Muscle of back (tissue), 3 donors: ENCODE measurements at regions not wholly inside any gene's neighbourhood (a gene's known extent, or its start where the extent isn't known, plus 50 kb on each side); places are given as distances from the start of the nearest gene placed in this dataset.

Experiments used
- DNase-seq, 3 donors: peaks; one replicate each; pipeline versions ENCODE4 v3.0.0 to v3.0.0-alpha.2; 2013

DNA sequence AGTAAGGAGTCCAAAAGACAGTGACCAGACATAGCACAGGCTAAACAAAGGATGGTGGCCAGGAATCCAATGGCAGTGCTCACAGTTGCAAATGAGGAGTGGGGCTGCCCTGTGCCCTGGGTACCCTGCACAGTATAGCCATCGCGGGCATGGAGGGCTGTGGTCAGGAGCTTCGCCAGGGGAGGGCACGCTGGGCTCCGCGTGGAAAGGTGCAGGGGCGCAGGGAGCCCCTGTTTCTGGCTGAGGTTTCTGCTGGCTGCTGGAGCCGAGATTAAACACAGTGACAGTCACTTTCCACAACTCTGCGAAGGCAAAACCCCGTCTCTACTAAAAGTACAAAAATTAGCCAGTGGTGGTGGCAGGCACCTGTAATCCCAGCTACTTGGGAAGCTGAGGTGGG, 194.7 kb downstream of the GALR1 start:
- DNase-seq, result no peak

DNA sequence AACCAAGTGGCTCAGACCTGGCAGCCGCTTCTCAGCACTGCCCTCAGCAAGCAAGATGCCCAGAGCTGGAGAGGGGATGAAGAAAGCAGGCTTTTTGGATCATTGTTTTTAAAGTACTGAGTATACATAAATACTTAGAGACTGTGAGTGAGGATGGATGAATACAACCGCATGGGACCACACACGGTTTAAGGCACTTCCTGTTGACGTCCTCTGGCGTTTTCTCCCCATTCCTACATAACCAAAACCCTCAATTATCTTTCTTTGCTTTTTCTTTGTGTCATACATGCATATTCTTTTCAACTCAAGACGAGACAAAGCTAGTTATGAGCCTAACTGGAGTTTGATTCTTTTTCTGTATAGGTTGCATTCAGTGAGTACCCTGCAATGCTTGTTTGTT, 198.4 kb downstream of the GALR1 start:
- no peak for DNase-seq

DNA sequence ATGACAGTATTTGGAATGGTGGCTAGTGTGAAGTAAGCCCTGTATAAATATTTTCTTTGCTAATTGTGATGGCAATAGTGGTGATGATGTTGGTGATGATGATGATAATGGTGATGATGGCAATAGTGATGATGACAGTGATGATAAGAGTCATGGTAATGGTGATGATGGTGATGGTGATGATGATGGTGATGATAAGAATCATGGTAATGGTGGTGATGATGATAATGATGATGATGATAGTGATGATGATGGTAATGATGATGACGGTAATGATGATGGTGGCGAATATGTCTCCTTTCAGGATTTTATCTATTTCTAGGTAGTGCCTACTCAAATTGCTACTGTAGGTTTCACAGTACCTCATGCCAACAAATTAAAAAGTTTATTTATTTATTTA, 205.4 kb downstream of the GALR1 start:
- DNase-seq, result no peak

DNA sequence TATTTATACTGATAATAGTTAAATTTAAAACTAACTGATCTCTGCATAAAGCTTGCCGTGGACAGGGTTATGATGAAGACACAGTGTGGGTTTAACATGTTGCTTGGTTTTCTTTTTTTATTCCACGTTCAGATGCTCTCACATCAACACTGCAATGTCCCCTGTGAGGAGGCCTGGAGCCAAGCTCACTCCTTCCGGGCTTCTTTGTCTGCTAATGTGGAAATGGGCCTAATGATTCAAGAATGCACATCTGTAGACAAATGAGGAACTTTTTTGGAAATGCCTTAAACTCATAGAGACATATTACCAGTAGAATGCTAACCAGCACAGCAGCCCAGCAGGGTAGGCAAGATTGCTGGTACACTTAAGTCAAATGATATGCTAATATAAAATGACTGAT, 208.0 kb downstream of the GALR1 start:
- peak in 2 of 3 donors; percentile 41 to 57 for DNase-seq

DNA sequence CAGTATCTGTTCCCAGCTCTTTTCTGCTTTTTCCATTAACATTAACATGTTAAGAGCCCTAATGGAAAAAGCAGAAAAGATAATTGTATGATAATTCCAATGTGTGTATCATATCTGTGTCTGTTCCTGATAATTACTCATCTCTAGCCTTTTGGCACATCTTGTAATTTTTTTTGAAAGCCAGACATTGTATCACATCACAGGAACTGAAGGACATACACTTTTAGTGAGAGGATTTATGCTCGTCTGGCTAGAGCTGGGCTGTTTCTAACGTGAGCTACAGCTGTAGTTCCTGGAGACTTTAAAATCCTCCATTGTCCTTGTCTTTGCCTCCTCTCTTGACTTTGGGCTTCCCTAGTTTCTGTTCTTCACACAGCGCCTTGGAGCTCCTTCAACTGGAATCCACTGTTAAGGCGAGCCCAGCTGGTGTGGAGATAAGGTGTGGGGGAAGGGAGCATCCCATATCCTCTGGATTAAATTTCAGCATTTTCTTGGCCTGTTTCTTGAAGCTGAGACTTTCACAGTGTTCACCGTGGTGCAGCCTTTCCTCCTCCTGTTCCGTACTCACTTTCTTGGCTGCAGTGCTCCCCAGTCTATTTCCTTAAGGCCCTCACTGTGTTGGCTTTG, 211.5 kb downstream of the GALR1 start:
- DNase-seq, result peak in 2 of 3 donors; percentile 32 to 47

DNA sequence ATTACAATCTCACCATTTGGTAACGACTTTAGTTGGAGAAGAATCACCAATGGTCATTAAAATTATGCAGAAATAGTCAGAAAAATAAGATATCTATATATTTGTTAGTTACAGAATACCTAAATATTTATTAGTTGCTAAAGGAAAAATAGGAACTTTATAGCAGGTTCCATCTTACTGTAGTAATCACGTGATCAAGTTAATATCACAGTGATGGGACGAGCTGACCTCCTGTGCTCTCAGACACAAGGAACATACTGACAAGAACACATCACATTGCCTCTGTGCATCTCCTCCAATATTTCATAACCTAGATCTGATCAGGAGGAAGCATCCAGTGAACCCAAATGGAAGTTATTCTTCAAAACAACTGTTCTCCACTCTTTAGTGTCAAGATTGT, 215.3 kb downstream of the GALR1 start:
- no peak for DNase-seq

DNA sequence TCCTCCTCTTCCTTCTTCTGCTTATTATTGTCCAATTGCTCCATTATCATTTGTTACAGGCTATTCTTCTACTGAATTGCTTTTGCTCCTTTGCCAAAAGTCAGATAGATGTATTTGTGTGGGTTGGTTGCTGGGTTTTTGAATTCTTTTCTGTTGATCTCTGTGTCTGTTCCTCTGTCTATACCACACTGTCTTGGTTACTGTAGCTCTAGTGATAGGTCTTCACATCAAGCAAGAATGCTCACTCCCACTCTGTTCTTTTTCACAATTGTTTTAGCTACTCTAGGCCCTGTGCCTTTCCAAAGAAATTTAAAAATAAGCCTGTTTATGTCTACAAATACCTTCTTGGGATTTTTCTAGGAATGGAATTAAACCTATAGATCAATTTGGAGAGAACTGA, 217.2 kb downstream of the GALR1 start:
- DNase-seq, result no peak

DNA sequence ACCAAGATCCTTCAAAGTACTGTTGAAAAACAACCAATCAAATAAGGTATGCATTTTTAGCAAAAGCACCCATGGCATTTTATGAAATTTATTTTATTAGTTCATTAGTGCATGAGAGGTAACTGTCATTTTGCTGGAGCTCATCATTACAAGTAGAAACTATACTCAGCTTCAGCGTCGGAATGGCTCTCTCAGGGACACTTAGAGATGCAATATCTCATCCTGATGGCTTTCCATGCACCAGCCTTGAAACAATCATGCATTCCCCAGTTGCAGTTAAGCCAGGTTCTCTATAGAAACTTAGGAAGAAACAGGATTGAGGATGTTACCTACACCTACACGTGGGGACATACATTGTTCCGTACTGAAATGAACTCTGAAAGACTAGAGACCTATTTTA, 219.5 kb downstream of the GALR1 start:
- no peak for DNase-seq

DNA sequence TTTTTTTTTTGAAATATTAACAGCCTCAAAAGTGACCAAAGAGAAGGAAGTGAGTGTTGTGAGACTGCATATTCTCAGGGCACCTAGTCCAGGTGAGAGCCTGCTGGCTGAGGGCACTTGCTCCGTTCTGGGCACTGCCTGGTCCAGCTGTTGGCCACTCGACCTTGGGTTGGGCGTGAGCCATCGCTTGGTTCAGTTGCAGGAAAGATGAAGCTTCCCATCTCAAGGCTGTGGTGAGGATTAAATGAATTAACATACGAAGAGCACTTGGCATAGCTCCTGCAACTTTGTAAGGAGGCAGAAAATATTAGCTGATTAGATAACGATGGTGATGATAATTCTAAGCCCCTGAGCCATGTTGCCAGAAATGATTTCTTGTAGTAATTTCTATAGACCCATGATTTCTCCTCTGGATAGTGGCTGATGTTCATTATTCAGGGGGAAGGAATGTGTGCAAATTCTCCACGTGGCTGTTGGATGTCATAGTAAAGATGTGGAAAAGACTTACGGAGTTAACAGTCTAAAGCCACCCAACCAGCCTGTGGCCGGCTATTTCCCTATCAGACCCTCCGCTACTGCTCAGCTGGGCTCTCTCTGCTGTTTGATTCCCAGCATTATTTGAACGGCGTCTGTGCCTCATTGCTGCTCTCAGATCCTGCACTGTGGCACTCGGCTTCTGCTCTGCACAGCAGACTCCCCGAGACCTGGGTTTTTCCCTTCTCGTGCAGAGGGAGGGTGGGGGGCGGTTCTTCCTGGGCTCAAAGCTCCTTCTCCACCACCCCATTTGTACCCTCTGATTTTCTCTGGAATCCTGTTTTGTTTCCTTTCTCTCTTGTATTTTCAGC, 221.1 kb downstream of the GALR1 start:
- no peak for DNase-seq

DNA sequence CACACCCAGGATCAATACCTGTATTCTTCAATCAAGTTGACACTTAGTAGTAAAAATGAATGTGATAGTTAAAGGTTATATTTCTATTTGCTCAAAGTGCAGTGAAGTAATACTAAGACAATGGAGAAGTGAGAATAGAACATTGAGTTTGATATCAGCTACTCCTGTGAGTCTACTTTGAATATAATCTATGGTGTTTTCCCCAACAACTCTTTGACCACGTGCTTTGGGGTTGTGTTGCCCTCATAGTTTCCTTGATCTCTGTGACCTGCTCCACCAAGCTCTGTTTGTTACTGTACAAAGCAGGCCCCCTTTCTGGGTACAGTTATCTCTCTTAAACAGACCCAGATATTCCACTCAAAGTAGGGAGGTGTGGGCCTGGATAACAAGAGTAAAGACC, 222.9 kb downstream of the GALR1 start:
- DNase-seq, result no peak

DNA sequence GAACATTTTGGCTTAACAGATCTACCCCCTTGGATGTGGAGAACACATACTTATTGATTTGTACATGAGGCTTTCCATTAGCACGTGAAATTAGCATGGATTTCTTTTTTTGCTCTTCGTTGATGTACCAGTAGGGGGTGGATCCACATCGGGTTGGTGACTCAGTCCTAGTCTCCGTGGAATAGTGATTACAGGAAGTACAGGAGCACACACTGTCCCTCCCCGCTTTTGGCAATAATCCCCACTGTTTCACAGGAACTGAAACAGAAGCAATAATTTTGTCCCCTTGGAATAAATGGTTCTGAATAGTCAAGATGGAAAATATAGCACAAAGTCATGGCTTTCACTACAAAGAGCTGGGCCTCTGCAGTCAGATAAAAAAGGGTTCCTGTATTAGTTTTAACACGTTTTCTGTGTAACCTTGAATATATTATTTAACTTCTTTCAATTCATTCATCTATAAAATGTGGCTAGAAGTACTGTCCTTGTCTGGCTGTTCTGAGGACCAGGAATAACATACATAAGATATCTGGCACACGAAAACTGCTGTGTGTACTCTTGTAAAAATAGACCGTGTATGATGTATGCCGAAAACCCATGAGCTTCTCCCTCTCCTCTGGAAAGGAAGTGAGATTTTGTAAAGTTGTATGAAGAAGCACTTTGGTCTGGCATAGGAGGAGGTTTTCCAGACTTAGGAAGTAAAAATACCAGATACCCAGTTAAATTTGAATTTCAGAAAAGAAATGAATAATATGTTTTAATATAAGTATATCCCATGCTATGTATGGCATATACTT, 229.2 kb downstream of the GALR1 start:
- peak; percentile 24 to 73 (median 65) for DNase-seq

DNA sequence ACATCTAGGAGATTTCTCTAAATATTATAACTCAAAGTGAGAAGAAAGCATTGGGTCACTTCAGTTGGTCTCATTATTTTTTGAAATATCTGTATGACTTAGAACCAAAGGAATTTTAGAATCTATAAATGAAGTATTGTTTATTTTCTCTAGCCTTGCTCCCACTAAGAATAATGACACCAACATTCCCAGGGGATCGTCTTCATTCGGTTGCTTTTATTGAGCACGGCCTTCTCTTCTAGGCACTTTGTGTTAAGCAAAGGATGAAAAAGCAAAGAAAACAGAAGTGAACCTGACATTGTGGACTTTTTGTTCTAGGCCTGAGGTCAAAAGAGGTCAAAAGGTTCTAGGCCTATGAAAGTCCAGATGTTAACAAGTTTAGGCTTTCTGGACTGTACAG, 231.9 kb downstream of the GALR1 start:
- DNase-seq, result no peak

DNA sequence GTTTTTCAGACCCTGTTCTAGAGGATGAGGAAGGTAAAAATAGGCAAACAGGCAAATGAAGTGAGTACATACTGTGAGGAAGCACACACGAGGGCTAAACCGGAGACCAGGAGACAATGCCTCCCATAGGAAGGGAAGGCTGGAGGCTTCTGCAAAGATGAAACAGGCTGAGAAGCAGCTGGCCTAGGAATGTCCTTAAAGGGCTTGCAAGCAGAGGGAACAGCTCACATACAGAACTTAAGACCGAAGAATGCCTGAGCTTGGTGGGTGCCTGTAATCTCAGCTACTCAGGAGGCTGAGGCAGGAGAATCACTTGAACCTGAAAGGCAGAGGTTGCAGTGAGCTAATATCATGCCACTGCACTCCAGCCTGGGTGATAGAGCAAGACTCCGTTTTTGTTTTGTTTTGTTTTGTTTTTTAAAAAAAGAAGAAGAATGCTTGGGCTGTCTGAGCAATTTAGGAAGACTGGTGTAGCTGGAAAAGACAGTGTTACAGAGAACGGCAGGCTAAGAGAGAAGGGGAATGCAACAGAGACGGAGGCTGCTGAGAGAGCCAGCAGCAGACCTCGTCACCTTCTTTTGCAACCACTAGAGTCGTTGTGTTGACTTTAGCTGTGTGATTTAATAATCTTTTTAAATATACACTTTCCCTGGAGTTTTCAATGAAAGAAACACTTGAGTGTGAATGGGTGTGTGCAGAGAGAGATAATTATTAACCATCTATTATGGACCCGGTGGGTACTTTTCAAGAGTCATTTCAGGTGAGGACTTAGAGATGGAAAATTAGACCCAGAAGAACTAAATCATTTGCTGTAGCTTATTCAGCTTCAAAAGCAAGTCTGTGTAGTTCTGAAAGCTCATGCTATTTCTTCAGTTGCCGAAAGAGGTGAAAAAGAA, 232.8 kb downstream of the GALR1 start:
- DNase-seq, result no peak

DNA sequence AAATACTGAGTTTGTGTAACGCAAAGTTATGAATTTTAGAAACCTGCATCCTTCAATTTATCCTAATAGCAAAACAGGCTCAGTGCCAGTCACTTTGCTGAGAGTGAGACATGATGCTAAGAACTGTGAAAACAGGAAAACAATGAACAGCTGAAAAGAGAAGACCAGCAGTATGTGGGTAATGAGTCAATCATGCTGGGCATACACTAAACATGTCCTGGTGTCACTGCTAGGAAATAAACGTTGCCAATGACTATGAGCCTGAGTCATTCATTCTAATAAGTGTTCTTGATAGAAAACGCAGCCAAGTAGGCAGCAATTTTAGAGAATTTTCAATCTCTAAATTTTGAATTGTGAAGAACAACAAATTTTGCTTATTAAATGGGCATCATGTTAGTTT, 237.3 kb downstream of the GALR1 start:
- no peak for DNase-seq

DNA sequence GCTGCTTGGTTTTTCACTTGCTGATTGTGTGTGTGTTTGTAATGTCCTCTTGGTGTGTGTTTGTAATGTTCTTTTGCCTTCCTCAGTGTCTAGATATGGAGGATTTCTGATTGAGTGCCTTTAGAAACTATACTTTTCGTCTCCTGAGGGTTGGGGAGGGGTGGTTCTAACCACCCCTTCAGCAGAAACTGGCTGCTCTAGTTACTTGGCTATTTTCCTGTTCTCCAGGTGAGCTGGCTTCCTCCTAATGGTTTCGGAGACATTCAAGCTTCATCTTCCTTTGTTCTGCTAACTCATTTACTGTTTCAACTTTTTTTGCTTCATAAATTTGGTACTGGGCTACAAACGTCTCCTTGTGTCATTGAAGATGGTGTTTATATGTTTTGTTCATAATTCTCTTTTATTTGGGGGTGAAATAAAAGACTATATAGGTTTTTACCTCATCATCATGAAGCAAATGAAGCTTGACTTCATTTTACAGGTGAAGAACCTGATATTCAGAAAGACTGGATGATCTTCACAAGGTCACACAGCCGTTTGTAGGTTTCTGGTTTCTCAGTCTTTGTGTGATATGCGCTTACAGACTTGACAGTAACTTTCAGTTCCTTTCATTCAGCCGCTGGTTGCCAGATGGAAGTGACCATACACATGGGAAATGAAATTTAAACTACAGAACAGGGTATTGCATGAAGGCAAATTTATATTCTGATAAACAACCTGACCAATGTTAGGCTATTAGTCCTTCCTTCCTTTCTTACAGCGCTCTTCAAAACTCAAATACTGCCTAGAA, 238.5 kb downstream of the GALR1 start:
- DNase-seq, result no peak

DNA sequence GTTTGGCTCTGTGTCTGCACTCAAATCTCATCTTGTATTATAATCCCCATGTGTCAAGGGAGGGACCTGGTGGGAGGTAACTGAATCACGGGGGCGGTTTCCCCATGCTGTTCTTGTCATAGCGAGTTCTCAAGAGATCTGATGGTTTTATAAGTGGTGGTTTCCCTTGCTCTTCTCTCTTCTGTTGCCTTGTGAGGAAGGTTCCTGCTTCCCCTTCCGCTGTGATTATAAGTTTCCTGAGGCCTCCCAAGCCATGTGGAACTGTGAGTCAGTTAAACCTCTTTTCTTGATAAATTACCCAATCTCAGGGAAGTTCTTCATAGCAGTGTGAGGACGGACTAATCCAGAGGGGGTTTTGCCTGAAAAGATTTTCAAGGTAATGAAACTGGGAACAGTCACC, 245.4 kb downstream of the GALR1 start:
- DNase-seq, result no peak

DNA sequence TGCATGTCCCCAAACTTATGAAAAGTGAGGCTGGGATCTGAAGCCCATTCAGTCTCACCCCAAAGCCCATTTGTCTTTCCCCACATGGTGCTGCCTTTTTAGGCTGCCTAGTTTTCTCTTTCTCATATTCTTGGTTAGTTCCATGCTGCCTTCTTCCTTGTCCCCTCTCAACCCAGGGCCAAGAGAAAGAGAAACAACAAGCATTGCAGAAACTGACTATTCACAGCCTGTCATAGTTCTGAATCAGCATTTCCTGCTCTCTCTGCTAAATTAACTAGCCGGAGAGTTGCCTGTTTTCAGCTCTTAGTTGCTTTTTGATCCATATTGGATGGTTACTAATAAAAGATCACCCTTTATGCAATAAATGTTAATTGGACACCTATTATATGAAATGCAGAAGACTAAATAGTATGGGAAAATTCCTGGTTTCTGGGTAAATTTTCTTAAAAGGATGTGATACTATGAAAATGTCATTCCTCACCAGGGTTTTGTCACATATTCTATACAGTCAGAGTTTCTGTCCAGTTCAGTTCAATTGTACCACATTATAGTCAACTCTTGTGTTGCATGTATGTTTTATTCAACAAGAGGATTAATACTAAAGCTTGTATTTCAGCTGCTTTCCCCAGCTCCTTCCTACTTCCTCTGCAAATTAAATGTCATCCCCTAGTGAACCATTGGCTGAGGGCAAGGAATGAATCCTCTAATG, 246.5 kb downstream of the GALR1 start:
- no peak for DNase-seq

DNA sequence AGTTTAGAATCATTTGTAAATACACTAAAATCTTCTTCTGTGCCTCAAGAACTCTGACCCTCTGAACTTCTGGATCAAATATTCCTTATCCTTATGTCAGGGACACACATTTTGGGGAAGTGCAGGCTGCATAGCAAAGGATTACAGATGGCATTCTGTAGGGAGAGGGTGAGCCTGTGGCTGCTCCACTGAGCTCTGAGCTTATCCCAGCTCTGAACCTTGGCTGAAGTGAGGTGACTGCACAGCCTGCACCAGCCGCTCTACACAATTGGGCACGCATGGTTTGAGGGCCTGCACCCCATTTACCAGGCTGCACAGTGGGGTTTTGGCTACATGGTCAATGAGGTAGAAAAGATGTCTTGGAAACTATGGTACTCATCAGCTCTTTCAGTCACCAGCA, 251.6 kb downstream of the GALR1 start:
- no peak for DNase-seq

DNA sequence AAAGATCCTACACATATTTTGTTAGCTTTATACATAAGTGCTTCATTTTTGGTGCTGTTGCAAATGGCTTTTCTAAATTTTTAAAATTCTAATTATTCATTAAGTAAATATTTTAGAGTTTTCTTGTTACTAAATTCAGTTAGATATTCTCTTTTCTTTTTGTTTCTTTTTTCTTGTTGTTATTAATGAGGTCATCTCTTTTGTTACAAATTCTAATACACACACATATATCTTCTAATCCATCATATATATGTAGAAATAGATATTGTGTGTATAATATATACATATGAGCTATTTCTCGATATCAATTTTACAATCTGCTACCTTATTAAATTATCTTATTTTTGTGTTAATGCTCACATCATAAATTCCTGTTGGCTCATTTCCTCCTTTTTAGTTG, 255.9 kb downstream of the GALR1 start:
- DNase-seq, result no peak

DNA sequence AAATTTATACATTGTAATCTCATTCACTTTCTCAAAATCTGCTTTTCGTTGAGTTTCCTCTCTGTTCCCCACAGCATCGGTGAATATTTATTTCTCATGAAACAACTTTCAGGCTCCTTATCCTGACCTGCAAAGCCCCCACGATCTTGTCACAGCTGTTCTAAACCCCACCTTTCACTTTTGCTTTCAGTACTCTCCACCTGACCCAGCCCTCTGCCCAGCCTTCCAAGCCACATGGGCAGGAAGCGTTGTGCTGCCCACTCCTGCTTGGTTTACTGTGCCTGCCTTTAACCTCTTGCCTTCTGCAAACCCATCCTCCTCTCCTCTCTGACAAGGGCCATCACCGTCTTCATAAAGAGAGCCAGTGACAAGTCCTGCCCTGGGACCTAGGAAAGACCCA, 262.5 kb downstream of the GALR1 start:
- no peak for DNase-seq
